GM18951 (cell line): ENCODE measurements at regions not wholly inside any gene's neighbourhood (a gene's known extent, or its start where the extent isn't known, plus 50 kb on each side); places are given as distances from the start of the nearest gene placed in this dataset.

Source experiments
- POLR2A ChIP-seq: IDR thresholded peaks from 4 replicates; pipeline ENCODE4 v1.6.1; 2011; ENCODE audit warnings: mild to moderate bottlenecking; ENCODE audit not compliant: insufficient read length, insufficient read depth; ENCODE audit errors: extremely low read depth
- in situ Hi-C: fragments of 300-500 bp; cut with MboI; formaldehyde crosslinking; loops from one replicate; pipeline ENCODE4 v1.12.0; 2022; ENCODE audit warnings: low sequenced_read_pairs, mixed read lengths, inconsistent platforms; ENCODE audit not compliant: unreplicated experiment

GRCh38 chr1:79556189-79556588, 549.7 kb upstream of the ADGRL4 start:
- no peak for TF ChIP-seq POLR2A
- in situ Hi-C loops: no loop called here

GRCh38 chr1:79554688-79555087, 548.2 kb upstream of the ADGRL4 start:
- in situ Hi-C loops: no loop called here

GRCh38 chr1:79551321-79551720, 544.8 kb upstream of the ADGRL4 start:
- no peak for TF ChIP-seq POLR2A
- in situ Hi-C loops: no loop called here

More at GRCh38 chr1:79554688-79555087, 548.2 kb upstream of the ADGRL4 start:
- TF ChIP-seq POLR2A: no peak

- TF ChIP-seq POLR2A: no peak
- in situ Hi-C loops: no loop called here
These were observed 543.9 kb upstream of the ADGRL4 start for GRCh38 chr1:79550402-79550801.

- in situ Hi-C loops: no loop called here
- TF ChIP-seq POLR2A: no peak
These were observed 542.7 kb upstream of the ADGRL4 start for GRCh38 chr1:79549201-79549600.

GRCh38 chr1:79547514-79547913, 541.0 kb upstream of the ADGRL4 start:
- in situ Hi-C loops: no loop called here
- no peak for TF ChIP-seq POLR2A

GRCh38 chr1:79543394-79543793, 536.9 kb upstream of the ADGRL4 start:
- in situ Hi-C loops: no loop called here

GRCh38 chr1:79539001-79539400, 532.5 kb upstream of the ADGRL4 start:
- no peak for TF ChIP-seq POLR2A
- in situ Hi-C loops: no loop called here

More at GRCh38 chr1:79543394-79543793, 536.9 kb upstream of the ADGRL4 start:
- TF ChIP-seq POLR2A: no peak

- TF ChIP-seq POLR2A: no peak
- in situ Hi-C loops: no loop called here
These were observed 526.0 kb upstream of the ADGRL4 start for GRCh38 chr1:79532555-79532954.

- in situ Hi-C loops: no loop called here
- no peak for TF ChIP-seq POLR2A
These were observed 525.3 kb upstream of the ADGRL4 start for GRCh38 chr1:79531790-79532189.

- in situ Hi-C loops: no loop called here
- no peak for TF ChIP-seq POLR2A
These were observed 523.9 kb upstream of the ADGRL4 start for GRCh38 chr1:79530476-79530875.

GRCh38 chr1:79530055-79530454, 523.5 kb upstream of the ADGRL4 start:
- in situ Hi-C loops: no loop called here

GRCh38 chr1:79524126-79524525, 517.6 kb upstream of the ADGRL4 start:
- TF ChIP-seq POLR2A: no peak
- in situ Hi-C loops: no loop called here

More at GRCh38 chr1:79530055-79530454, 523.5 kb upstream of the ADGRL4 start:
- TF ChIP-seq POLR2A: no peak

GRCh38 chr1:79519084-79519760, 512.7 kb upstream of the ADGRL4 start:
- in situ Hi-C loops: no loop called here
- no peak for TF ChIP-seq POLR2A
